H1 (cell line): ENCODE measurements at regions not wholly inside any gene's neighbourhood (a gene's known extent, or its start where the extent isn't known, plus 50 kb on each side); places are given as distances from the start of the nearest gene placed in this dataset.

Experiments used
- CTCF ChIA-PET: fragments of 300-600 bp; sonication (Branson Sonifier 250); formaldehyde crosslinking; loops from one replicate; lab custom pipeline; 2021; ENCODE audit not compliant: partially characterized antibody; lab: Charles Lee
- POLR2A ChIA-PET: fragments of 300-600 bp; sonication (Branson Sonifier 250); formaldehyde crosslinking; loops from one replicate; lab custom pipeline; 2021; ENCODE audit warnings: inconsistent platforms; ENCODE audit not compliant: partially characterized antibody; lab: Charles Lee
- DNase-seq, 2 experiments: peaks; one replicate each; pipeline versions ENCODE4 v3.0.0 to v3.0.0-alpha.2; 2010 to 2022; ENCODE audit warnings: low spot score in 2 of 2, low read depth in 1 of 2, mixed read lengths in 1 of 2
- FAIRE-seq: peaks from 2 replicates; lab custom pipeline; 2011; peaks lifted over from hg19 to GRCh38; lab: Jason Lieb, UNC
- H2AFZ ChIP-seq: 2 replicates; pipeline ENCODE4 v1.8.1; 2012; ENCODE audit warnings: low read length, inconsistent platforms
- H2AK5ac ChIP-seq: 2 replicates; pipeline ENCODE4 v1.6.1; 2013; ENCODE audit warnings: low read depth, low read length
- H2BK120ac ChIP-seq: replicated peaks from 2 replicates; pipeline ENCODE3; 2013; ENCODE audit warnings: low read depth, low read length, inconsistent platforms
- H2BK12ac ChIP-seq: 2 replicates; pipeline ENCODE4 v1.6.1; 2013; ENCODE audit warnings: low read depth, low read length
- H2BK15ac ChIP-seq: 2 replicates; pipeline ENCODE4 v1.6.1; 2013; ENCODE audit warnings: low read length
- H2BK20ac ChIP-seq: 2 replicates; pipeline ENCODE4 v1.6.1; 2013; ENCODE audit warnings: low read length
- H2BK5ac ChIP-seq: 2 replicates; pipeline ENCODE4 v1.6.1; 2013; ENCODE audit warnings: low read depth, low read length
- H3K14ac ChIP-seq: 2 replicates; pipeline ENCODE4 v1.6.1; 2013; ENCODE audit warnings: inconsistent platforms; ENCODE audit not compliant: insufficient read length
- H3K18ac ChIP-seq: 2 replicates; pipeline ENCODE4 v1.6.1; 2013; ENCODE audit warnings: low read length; ENCODE audit errors: extremely low read depth
- H3K23ac ChIP-seq: 2 replicates; pipeline ENCODE4 v1.6.1; 2013; ENCODE audit warnings: inconsistent platforms; ENCODE audit not compliant: insufficient read length
- H3K23me2 ChIP-seq: 2 replicates; pipeline ENCODE4 v1.6.1; 2013; ENCODE audit warnings: low read depth, low read length
- H3K27ac ChIP-seq: 2 replicates; pipeline ENCODE4 v1.6.1; 2011; ENCODE audit warnings: low read depth, low read length, inconsistent platforms
- H3K27me3 ChIP-seq, 4 experiments: replicated peaks in 1 of 4; 1 replicate in 1 of 4; 2 replicates in 3 of 4; pipeline versions ENCODE4 v1.6.1 to v1.8.1; 2011 to 2013; ENCODE audit warnings: low read length in 3 of 4, mild to moderate bottlenecking in 3 of 4, inconsistent platforms in 2 of 4, mixed read lengths in 2 of 4, moderate library complexity in 1 of 4; ENCODE audit not compliant: control insufficient read depth in 3 of 4, insufficient read depth in 3 of 4; ENCODE audit errors: extremely low read depth in 1 of 4
- H3K36me3 ChIP-seq, 4 experiments: 2 replicates each; pipeline versions ENCODE4 v1.6.1 to v1.8.1; 2011 to 2013; ENCODE audit warnings: mild to moderate bottlenecking in 4 of 4, low read length in 3 of 4, moderate library complexity in 2 of 4, control low read depth in 1 of 4, inconsistent platforms in 1 of 4; ENCODE audit not compliant: insufficient read depth in 4 of 4, control insufficient read depth in 2 of 4
- H3K4ac ChIP-seq: replicated peaks from 2 replicates; pipeline ENCODE3; 2013; ENCODE audit warnings: low read length, low read depth, mixed read lengths, inconsistent platforms; ENCODE audit not compliant: insufficient read length
- H3K4me1 ChIP-seq, 4 experiments: replicated peaks in 1 of 4; 1 replicate in 1 of 4; 2 replicates in 3 of 4; pipeline versions ENCODE4 v1.6.1 to v1.8.1; 2011 to 2013; ENCODE audit warnings: low read length in 3 of 4, inconsistent platforms in 2 of 4, mixed read lengths in 1 of 4; ENCODE audit not compliant: insufficient read depth in 4 of 4, control insufficient read depth in 3 of 4
- H3K4me2 ChIP-seq, 2 experiments: 2 replicates each; pipeline versions ENCODE4 v1.6.1 to v1.8.1; 2011 to 2013; ENCODE audit warnings: low read depth in 2 of 2, low read length in 2 of 2, control low read depth in 1 of 2, inconsistent platforms in 1 of 2, mild to moderate bottlenecking in 1 of 2; ENCODE audit not compliant: insufficient read depth in 1 of 2
- H3K4me3 ChIP-seq, 4 experiments: fragments of 200-600, 300-600 bp in 1 of 4; sonication (generic), shearing (Covaris generic), sonication (Bioruptor Twin) in 1 of 4; 2 replicates each; pipeline versions ENCODE4 v1.5.1 to v1.8.1; 2011 to 2016; ENCODE audit warnings: low read length in 4 of 4, low read depth in 3 of 4, control low read depth in 2 of 4, inconsistent platforms in 2 of 4, mild to moderate bottlenecking in 2 of 4, mixed read lengths in 1 of 4, moderate library complexity in 1 of 4; ENCODE audit not compliant: insufficient read depth in 2 of 4; ENCODE audit errors: extremely low read depth in 1 of 4
- H3K56ac ChIP-seq: replicated peaks from 2 replicates; pipeline ENCODE3; 2013; ENCODE audit warnings: low read depth, mild to moderate bottlenecking, mixed read lengths, low read length, inconsistent platforms; ENCODE audit not compliant: insufficient read length
- H3K79me1 ChIP-seq: 2 replicates; pipeline ENCODE4 v1.6.1; 2013; ENCODE audit warnings: low read depth, low read length, control low read depth
- H3K79me2 ChIP-seq, 2 experiments: 2 replicates each; pipeline versions ENCODE4 v1.6.1 to v1.8.1; 2012 to 2013; ENCODE audit warnings: low read length in 2 of 2, mild to moderate bottlenecking in 2 of 2, inconsistent platforms in 1 of 2; ENCODE audit not compliant: insufficient read depth in 2 of 2, control insufficient read depth in 1 of 2
- H3K9ac ChIP-seq, 4 experiments: replicated peaks in 1 of 4; 1 replicate in 1 of 4; 2 replicates in 3 of 4; pipeline versions ENCODE4 v1.6.1 to v1.8.1; 2011 to 2013; ENCODE audit warnings: low read depth in 3 of 4, low read length in 3 of 4, control low read depth in 2 of 4, mild to moderate bottlenecking in 2 of 4, moderate library complexity in 2 of 4, inconsistent platforms in 1 of 4; ENCODE audit errors: extremely low read depth in 1 of 4
- H3K9me3 ChIP-seq, 2 experiments: 2 replicates each; pipeline versions ENCODE4 v1.6.1 to v1.8.1; 2012 to 2013; ENCODE audit warnings: mild to moderate bottlenecking in 2 of 2, moderate library complexity in 2 of 2, control low read depth in 1 of 2, inconsistent platforms in 1 of 2, low read depth in 1 of 2, low read length in 1 of 2, mixed read lengths in 1 of 2; ENCODE audit not compliant: insufficient read depth in 2 of 2
- H4K20me1 ChIP-seq, 2 experiments: replicated peaks in 1 of 2; 2 replicates each; pipeline versions ENCODE3 to v1.8.1; 2011 to 2013; ENCODE audit warnings: inconsistent platforms in 2 of 2, low read length in 2 of 2, mild to moderate bottlenecking in 1 of 2; ENCODE audit not compliant: insufficient read depth in 2 of 2, control insufficient read depth in 1 of 2
- H4K5ac ChIP-seq: 2 replicates; pipeline ENCODE4 v1.6.1; 2013; ENCODE audit warnings: low read length, low read depth, mixed read lengths, inconsistent platforms; ENCODE audit not compliant: insufficient read length
- H4K8ac ChIP-seq: 2 replicates; pipeline ENCODE4 v1.8.0; 2013; ENCODE audit warnings: mild to moderate bottlenecking, moderate library complexity, low read length, inconsistent platforms; ENCODE audit not compliant: insufficient read depth; ENCODE audit errors: extremely low read depth
- H4K91ac ChIP-seq: replicated peaks from 2 replicates; pipeline ENCODE3; 2013; ENCODE audit warnings: low read length, mixed read lengths, inconsistent platforms; ENCODE audit not compliant: insufficient read length
- RBBP5 ChIP-seq: IDR thresholded peaks from 2 replicates; pipeline ENCODE4 v1.7.1; 2012; ENCODE audit warnings: low read depth, mild to moderate bottlenecking, inconsistent platforms, low read length, moderate library complexity, borderline replicate concordance
- WGBS, 2 experiments: shearing (Covaris generic) in 1 of 2; methylation state at CpG; one replicate each; pipeline versions ENCODE4 v1.1.6 to v1.1.7; 2013 to 2015; ENCODE audit warnings: low lambda C conversion rate in 2 of 2, mixed read lengths in 2 of 2, inconsistent platforms in 1 of 2, low coverage in 1 of 2, missing lambda C conversion rate in 1 of 2; ENCODE audit not compliant: insufficient replicate concordance in 2 of 2, insufficient coverage in 1 of 2, insufficient read length in 1 of 2; ENCODE audit errors: extremely low coverage in 1 of 2, missing lambda C conversion rate in 1 of 2; 5-methylcytosine and 5-hydroxymethylcytosine counted together

- H4K8ac ChIP-seq: no peak overlapping the region
- POLR2A ChIA-PET: no interaction called here
- no peaks in the 10 kb centered on the region; a peak in 1 of 8 replicates for H3K36me3 ChIP-seq
- no peak overlapping the region for H2AFZ ChIP-seq
- TF ChIP-seq RBBP5: no peak
- H4K5ac ChIP-seq: no peak overlapping the region
- DNase-seq (no peak), FAIRE-seq (no peak)
- no peak overlapping the region for H2BK20ac ChIP-seq
- no peak overlapping the region for H2BK12ac ChIP-seq
- H3K23me2 ChIP-seq: no peaks in the 10 kb centered on the region
- CTCF ChIA-PET: no interaction called here
- no peak overlapping the region for H3K4ac ChIP-seq
- H3K4me2 ChIP-seq: no peak overlapping the region
- no peak overlapping the region for H3K9ac ChIP-seq
- H2AK5ac ChIP-seq: no peak overlapping the region
- H3K23ac ChIP-seq: no peak overlapping the region
- no peak overlapping the region for H2BK5ac ChIP-seq
- H3K9me3 ChIP-seq: peaks cover 0 to 7% of the 10 kb centered on the region in 2 experiments; a peak in 2 of 4 replicates
- no peak overlapping the region for H3K27ac ChIP-seq
- H4K20me1 ChIP-seq: no peaks in the 10 kb centered on the region
- H3K79me2 ChIP-seq: no peaks in the 10 kb centered on the region
- no peak overlapping the region for H2BK15ac ChIP-seq
- peaks cover 0 to 6% (median 0%) of the 10 kb centered on the region in 4 experiments; a peak in 1 of 7 replicates for H3K4me1 ChIP-seq
- H3K27me3 ChIP-seq: no peaks in the 10 kb centered on the region
- H4K91ac ChIP-seq: no peak overlapping the region
- no peak overlapping the region for H3K14ac ChIP-seq
- H3K4me3 ChIP-seq: no peak overlapping the region
- no peak overlapping the region for H3K18ac ChIP-seq
- H2BK120ac ChIP-seq: no peak overlapping the region
- 95% methylated on average over 24 of the region's 84 CpGs; no CpG with 5 or more reads in 1 of the 2 experiments for WGBS, 2 experiments
- H3K79me1 ChIP-seq: no peaks in the 10 kb centered on the region
- H3K56ac ChIP-seq: no peak overlapping the region
Observed at GRCh38 chr1:209231476-209232156, 351.9 kb upstream of the CAMK1G start.
